ENCODE measurements at regions not wholly inside any gene's neighbourhood (a gene's known extent, or its start where the extent isn't known, plus 50 kb on each side); places are given as distances from the start of the nearest gene placed in this dataset.

- TF ChIP-seq CTCF (IDR thresholded peaks at IDR 0.05) (no peak), TCF7L2 (IDR thresholded peaks at IDR 0.05; ENCODE audit: low read depth, low read length) (no peak), SIN3A (IDR thresholded peaks at IDR 0.05; ENCODE audit: borderline replicate concordance, insufficient read depth, low read depth, low read length) (no peak), POLR2AphosphoS5 (IDR thresholded peaks at IDR 0.05; ENCODE audit: low read depth, low read length) (no peak)
- TF ChIP-seq, protein P1, sequence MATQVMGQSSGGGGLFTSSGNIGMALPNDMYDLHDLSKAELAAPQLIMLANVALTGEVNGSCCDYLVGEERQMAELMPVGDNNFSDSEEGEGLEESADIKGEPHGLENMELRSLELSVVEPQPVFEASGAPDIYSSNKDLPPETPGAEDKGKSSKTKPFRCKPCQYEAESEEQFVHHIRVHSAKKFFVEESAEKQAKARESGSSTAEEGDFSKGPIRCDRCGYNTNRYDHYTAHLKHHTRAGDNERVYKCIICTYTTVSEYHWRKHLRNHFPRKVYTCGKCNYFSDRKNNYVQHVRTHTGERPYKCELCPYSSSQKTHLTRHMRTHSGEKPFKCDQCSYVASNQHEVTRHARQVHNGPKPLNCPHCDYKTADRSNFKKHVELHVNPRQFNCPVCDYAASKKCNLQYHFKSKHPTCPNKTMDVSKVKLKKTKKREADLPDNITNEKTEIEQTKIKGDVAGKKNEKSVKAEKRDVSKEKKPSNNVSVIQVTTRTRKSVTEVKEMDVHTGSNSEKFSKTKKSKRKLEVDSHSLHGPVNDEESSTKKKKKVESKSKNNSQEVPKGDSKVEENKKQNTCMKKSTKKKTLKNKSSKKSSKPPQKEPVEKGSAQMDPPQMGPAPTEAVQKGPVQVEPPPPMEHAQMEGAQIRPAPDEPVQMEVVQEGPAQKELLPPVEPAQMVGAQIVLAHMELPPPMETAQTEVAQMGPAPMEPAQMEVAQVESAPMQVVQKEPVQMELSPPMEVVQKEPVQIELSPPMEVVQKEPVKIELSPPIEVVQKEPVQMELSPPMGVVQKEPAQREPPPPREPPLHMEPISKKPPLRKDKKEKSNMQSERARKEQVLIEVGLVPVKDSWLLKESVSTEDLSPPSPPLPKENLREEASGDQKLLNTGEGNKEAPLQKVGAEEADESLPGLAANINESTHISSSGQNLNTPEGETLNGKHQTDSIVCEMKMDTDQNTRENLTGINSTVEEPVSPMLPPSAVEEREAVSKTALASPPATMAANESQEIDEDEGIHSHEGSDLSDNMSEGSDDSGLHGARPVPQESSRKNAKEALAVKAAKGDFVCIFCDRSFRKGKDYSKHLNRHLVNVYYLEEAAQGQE (IDR thresholded peaks at IDR 0.05; ENCODE audit: insufficient read depth in 1 of 2, low read depth in 2 of 2, low read length in 1 of 2), result no peak
Observed at GRCh38 chr2:144875290-144875969, 355.5 kb upstream of the ZEB2 start.

GRCh38 chr2:144865670-144866069 is 345.8 kb upstream of the ZEB2 start:
- H3K27ac ChIP-seq (ENCODE audit: low read length), result no peak overlapping the region
- DNase-seq (ENCODE audit: low read depth, low spot score) (no peak), ATAC-seq (no peak)
- BruUV-seq (replicated peaks), result no TSS peak
- no peak overlapping the region for H3K4me3 ChIP-seq (ENCODE audit: low read depth in 2 of 2, low read length in 2 of 2)
- POLR2A ChIA-PET, result no interaction called here
- CTCF ChIA-PET, result no interaction called here
- no peak for TF ChIP-seq POLR2AphosphoS5 (IDR thresholded peaks at IDR 0.05; ENCODE audit: low read depth, low read length)
- TF ChIP-seq TCF7L2 (IDR thresholded peaks at IDR 0.05; ENCODE audit: low read depth, low read length), result no peak
- TF ChIP-seq SIN3A (IDR thresholded peaks at IDR 0.05; ENCODE audit: borderline replicate concordance, insufficient read depth, low read depth, low read length), result no peak
- TF ChIP-seq, protein P1 (IDR thresholded peaks at IDR 0.05; ENCODE audit: insufficient read depth in 1 of 2, low read depth in 2 of 2, low read length in 1 of 2), result no peak
- no peak for TF ChIP-seq CTCF (IDR thresholded peaks at IDR 0.05)
- H3K27me3 ChIP-seq (ENCODE audit: control insufficient read depth, insufficient read depth, low read length), result no peaks in the 10 kb centered on the region
- intact Hi-C loops (cut with micrococcal nuclease; ENCODE audit: unreplicated experiment), result no loop called here
- in situ Hi-C loops (cut with HindIII; ENCODE audit: low pct_unique_long_range_greater_than_20kb, low sequenced_read_pairs), result no loop called here
- no peaks in the 10 kb centered on the region for H3K9me3 ChIP-seq (ENCODE audit: control insufficient read depth, insufficient read depth, low read depth, low read length)
- H3K36me3 ChIP-seq (ENCODE audit: control insufficient read depth, insufficient read depth, low read length), result no peaks in the 10 kb centered on the region
- no peaks in the 10 kb centered on the region for H3K4me1 ChIP-seq (ENCODE audit: control insufficient read depth, insufficient read depth, low read length)

More at GRCh38 chr2:144875290-144875969, 355.5 kb upstream of the ZEB2 start:
- in situ Hi-C loops (cut with HindIII; ENCODE audit: low pct_unique_long_range_greater_than_20kb, low sequenced_read_pairs) (no loop called here), intact Hi-C loops (cut with micrococcal nuclease; ENCODE audit: unreplicated experiment) (no loop called here)
- BruUV-seq (replicated peaks), result no TSS peak
- ATAC-seq (no peak), DNase-seq (ENCODE audit: low read depth, low spot score) (no peak)
- H3K27ac ChIP-seq (ENCODE audit: low read length), result no peak overlapping the region
- ChIA-PET POLR2A (no interaction called here), CTCF (no interaction called here)
- H3K27me3 ChIP-seq (ENCODE audit: control insufficient read depth, insufficient read depth, low read length), result no peaks in the 10 kb centered on the region
- no peaks in the 10 kb centered on the region for H3K36me3 ChIP-seq (ENCODE audit: control insufficient read depth, insufficient read depth, low read length)
- no peaks in the 10 kb centered on the region for H3K9me3 ChIP-seq (ENCODE audit: control insufficient read depth, insufficient read depth, low read depth, low read length)
- no peak overlapping the region for H3K4me3 ChIP-seq (ENCODE audit: low read depth in 2 of 2, low read length in 2 of 2)
- H3K4me1 ChIP-seq (ENCODE audit: control insufficient read depth, insufficient read depth, low read length), result no peaks in the 10 kb centered on the region
